WTC11 (cell line): ENCODE measurements at regions not wholly inside any gene's neighbourhood (a gene's known extent, or its start where the extent isn't known, plus 50 kb on each side); places are given as distances from the start of the nearest gene placed in this dataset.
A peak's percentile ranks its signal among the peaks of the same experiment; 100 is the strongest.

Experiments used
- ATAC-seq: fragments of 200-7000 bp; cut with Tn5 transposase; 2 replicates; pipeline ENCODE4 v1.10.0; 2021; ENCODE audit warnings: mild to moderate bottlenecking, moderate library complexity
- CTCF ChIA-PET: fragments of 300-600 bp; sonication (Branson Sonifier 250); formaldehyde crosslinking; loops from one replicate; lab custom pipeline; 2021; ENCODE audit warnings: antibody characterized with exemption; lab: Charles Lee
- POLR2A ChIA-PET: fragments of 350-600 bp; sonication (Branson Sonifier 250); formaldehyde crosslinking; loops from one replicate; lab custom pipeline; 2021; ENCODE audit warnings: antibody characterized with exemption; lab: Charles Lee
- DNase-seq: peaks from one replicate; pipeline ENCODE4 v3.0.0; 2021; ENCODE audit warnings: low spot score
- H3K27ac Mint-ChIP-seq: 2 replicates; pipeline ENCODE4 v1.8.0; 2021; ENCODE audit warnings: mixed read lengths
- H3K27me3 Mint-ChIP-seq: 2 replicates; pipeline ENCODE4 v1.8.0; 2021; ENCODE audit warnings: low read depth, mild to moderate bottlenecking, moderate library complexity, mixed read lengths
- H3K36me3 Mint-ChIP-seq: 2 replicates; pipeline ENCODE4 v1.8.0; 2021; ENCODE audit warnings: mixed read lengths
- H3K4me1 Mint-ChIP-seq: 2 replicates; pipeline ENCODE4 v1.8.0; 2022; ENCODE audit warnings: mixed read lengths
- H3K4me3 Mint-ChIP-seq: 2 replicates; pipeline ENCODE4 v1.8.0; 2021; ENCODE audit warnings: mild to moderate bottlenecking, moderate library complexity, mixed read lengths
- H3K9me3 Mint-ChIP-seq: 2 replicates; pipeline ENCODE4 v1.8.0; 2021; ENCODE audit warnings: mixed read lengths
- CBFB ChIP-seq: sonication (generic); formaldehyde crosslinking; IDR thresholded peaks from 2 replicates; pipeline ENCODE4 v1.8.1; 2022; ENCODE audit warnings: mild to moderate bottlenecking, low read depth, missing genetic modification reagents
- CREB1 ChIP-seq: sonication (generic); formaldehyde crosslinking; IDR thresholded peaks from 2 replicates; pipeline ENCODE4 v1.8.0; 2023; ENCODE audit warnings: mild to moderate bottlenecking, missing genetic modification reagents
- EMX1 ChIP-seq: fragments of 250-450 bp; sonication (Bioruptor Pico); IDR thresholded peaks from 2 replicates; pipeline ENCODE4 v1.8.0; 2021; ENCODE audit warnings: mild to moderate bottlenecking
- JAZF1 ChIP-seq: fragments of 250-450 bp; sonication (Bioruptor Pico); IDR thresholded peaks from 2 replicates; pipeline ENCODE4 v1.9.0; 2021; ENCODE audit warnings: moderate library complexity, mild to moderate bottlenecking, inconsistent platforms
- OVOL2 ChIP-seq: fragments of 250-450 bp; sonication (Bioruptor Pico); IDR thresholded peaks from 2 replicates; pipeline ENCODE4 v1.9.0; 2021; ENCODE audit warnings: mild to moderate bottlenecking, borderline replicate concordance
- TCF7 ChIP-seq: sonication (generic); formaldehyde crosslinking; IDR thresholded peaks from 2 replicates; pipeline ENCODE4 v1.8.0; 2022; ENCODE audit warnings: mild to moderate bottlenecking, low read depth, missing genetic modification reagents, moderate library complexity
- ZBTB21 ChIP-seq: sonication (generic); formaldehyde crosslinking; IDR thresholded peaks from 2 replicates; pipeline ENCODE4 v1.8.1; 2023; ENCODE audit warnings: mild to moderate bottlenecking, missing genetic modification reagents, borderline replicate concordance
- ZNF416 ChIP-seq: fragments of 250-450 bp; sonication (Bioruptor Pico); IDR thresholded peaks from 2 replicates; pipeline ENCODE4 v1.9.0; 2021; ENCODE audit warnings: mild to moderate bottlenecking, inconsistent platforms
- ZNF423 ChIP-seq: fragments of 250-450 bp; sonication (Bioruptor Pico); IDR thresholded peaks from 2 replicates; pipeline ENCODE4 v2.1.2; 2022; ENCODE audit warnings: mild to moderate bottlenecking, moderate library complexity
- TF ChIP-seq, protein P1 (sequence below): sonication (generic); formaldehyde crosslinking; IDR thresholded peaks from 2 replicates; pipeline ENCODE4 v1.8.0; 2022; ENCODE audit warnings: missing genetic modification reagents
- TF ChIP-seq, protein P2 (sequence below): fragments of 200-600 bp; IDR thresholded peaks from 2 replicates; pipeline ENCODE4 v1.8.0; 2022; ENCODE audit warnings: antibody characterized with exemption
- TF ChIP-seq, protein P3 (sequence below): fragments of 250-450 bp; sonication (Bioruptor Pico); conservative IDR thresholded peaks from 2 replicates; pipeline ENCODE4 v1.9.0; 2021; ENCODE audit warnings: mild to moderate bottlenecking
- TF ChIP-seq, protein P4 (sequence below): sonication (generic); formaldehyde crosslinking; IDR thresholded peaks from 2 replicates; pipeline ENCODE4 v1.8.1; 2022; ENCODE audit warnings: mild to moderate bottlenecking, missing genetic modification reagents, moderate library complexity, borderline replicate concordance
- TF ChIP-seq, protein P5 (sequence below): sonication (generic); formaldehyde crosslinking; IDR thresholded peaks from 2 replicates; pipeline ENCODE4 v1.8.1; 2022; ENCODE audit warnings: missing genetic modification reagents, borderline replicate concordance

DNA sequence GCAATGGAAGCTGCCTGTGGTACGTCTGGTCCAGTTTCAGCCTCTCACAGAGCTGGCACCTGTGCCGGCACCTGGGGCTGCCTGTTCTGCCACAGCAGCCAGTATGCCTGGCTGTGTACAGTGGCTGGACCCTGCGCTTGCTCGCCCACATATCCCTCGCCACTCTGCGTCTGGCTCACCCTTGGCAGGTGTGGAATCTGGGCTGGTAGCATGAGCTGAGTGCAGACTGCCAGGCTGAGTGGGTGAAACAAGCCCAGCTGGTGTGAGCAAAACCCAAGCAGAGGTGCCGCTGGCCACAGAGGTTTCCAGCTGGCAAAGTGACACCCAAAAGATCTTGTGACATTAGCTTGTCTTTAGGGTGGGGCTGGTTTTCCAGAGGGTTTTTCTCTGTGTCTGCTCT is 80.7 kb downstream of the ING1 start (continued):
- TF ChIP-seq OVOL2 (no peak), ZNF416 (no peak), CREB1 (CRISPR knock-in tag) (no peak)

DNA sequence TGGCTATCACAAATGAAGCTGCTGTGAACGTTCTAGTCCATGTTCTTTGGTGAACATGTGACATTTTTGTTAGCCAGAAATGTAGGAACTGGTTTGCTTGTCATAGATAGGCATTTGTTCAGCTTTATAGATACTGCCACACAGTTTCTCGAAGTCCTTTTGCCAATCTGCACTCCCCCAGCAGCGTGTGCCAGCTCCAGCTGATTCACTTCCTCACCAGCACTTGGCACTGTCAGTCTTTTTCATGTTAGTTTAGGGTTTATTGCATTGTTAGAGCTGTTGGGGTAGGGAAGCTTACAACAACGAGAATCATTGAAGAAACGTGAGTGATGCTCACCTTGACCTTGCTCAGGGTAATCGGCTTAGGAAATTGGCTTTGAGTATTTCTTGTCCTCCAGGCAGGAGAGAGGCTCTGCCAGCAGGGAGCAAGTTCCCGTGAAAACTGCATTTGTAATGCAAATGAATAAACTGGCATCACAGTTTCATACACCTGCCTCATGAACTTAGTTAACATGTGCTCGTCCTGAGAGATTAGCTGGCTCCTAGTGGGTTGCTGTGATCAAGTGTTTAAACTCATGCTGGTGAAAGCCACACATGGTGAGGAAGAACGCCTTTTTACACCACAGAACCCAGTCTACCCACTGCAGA is 83.9 kb downstream of the ING1 start:
- H3K4me3 Mint-ChIP-seq = no peak overlapping the region
- H3K27ac Mint-ChIP-seq = peak overlapping the region; percentile 6; the same call in 1 of the 2 replicates
- H3K4me1 Mint-ChIP-seq = peaks cover 31% of the 10 kb centered on the region
- H3K9me3 Mint-ChIP-seq = 0 out of 2 replicates have a peak, but pooled peaks cover 3% of the 10 kb centered on the region
- DNase-seq = no peak
- CTCF ChIA-PET = interaction anchor here (0.6 to 1.3 kb wide), 6 partner anchors 15 to 153 kb away, joined by 3 to 5 read pairs (median 3); no protein-coding TSS in a partner anchor
- peaks cover 19% of the 10 kb centered on the region for H3K27me3 Mint-ChIP-seq
- ATAC-seq = peak; percentile 56
- TF ChIP-seq ZBTB21 (CRISPR knock-in tag) = peak; percentile 50; the same call in 1 of the 2 replicates
- TF ChIP-seq, protein P1, sequence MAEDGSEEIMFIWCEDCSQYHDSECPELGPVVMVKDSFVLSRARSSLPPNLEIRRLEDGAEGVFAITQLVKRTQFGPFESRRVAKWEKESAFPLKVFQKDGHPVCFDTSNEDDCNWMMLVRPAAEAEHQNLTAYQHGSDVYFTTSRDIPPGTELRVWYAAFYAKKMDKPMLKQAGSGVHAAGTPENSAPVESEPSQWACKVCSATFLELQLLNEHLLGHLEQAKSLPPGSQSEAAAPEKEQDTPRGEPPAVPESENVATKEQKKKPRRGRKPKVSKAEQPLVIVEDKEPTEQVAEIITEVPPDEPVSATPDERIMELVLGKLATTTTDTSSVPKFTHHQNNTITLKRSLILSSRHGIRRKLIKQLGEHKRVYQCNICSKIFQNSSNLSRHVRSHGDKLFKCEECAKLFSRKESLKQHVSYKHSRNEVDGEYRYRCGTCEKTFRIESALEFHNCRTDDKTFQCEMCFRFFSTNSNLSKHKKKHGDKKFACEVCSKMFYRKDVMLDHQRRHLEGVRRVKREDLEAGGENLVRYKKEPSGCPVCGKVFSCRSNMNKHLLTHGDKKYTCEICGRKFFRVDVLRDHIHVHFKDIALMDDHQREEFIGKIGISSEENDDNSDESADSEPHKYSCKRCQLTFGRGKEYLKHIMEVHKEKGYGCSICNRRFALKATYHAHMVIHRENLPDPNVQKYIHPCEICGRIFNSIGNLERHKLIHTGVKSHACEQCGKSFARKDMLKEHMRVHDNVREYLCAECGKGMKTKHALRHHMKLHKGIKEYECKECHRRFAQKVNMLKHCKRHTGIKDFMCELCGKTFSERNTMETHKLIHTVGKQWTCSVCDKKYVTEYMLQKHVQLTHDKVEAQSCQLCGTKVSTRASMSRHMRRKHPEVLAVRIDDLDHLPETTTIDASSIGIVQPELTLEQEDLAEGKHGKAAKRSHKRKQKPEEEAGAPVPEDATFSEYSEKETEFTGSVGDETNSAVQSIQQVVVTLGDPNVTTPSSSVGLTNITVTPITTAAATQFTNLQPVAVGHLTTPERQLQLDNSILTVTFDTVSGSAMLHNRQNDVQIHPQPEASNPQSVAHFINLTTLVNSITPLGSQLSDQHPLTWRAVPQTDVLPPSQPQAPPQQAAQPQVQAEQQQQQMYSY (CRISPR knock-in tag) = no peak
- POLR2A ChIA-PET = no interaction called here
- H3K36me3 Mint-ChIP-seq = no peaks in the 10 kb centered on the region

DNA sequence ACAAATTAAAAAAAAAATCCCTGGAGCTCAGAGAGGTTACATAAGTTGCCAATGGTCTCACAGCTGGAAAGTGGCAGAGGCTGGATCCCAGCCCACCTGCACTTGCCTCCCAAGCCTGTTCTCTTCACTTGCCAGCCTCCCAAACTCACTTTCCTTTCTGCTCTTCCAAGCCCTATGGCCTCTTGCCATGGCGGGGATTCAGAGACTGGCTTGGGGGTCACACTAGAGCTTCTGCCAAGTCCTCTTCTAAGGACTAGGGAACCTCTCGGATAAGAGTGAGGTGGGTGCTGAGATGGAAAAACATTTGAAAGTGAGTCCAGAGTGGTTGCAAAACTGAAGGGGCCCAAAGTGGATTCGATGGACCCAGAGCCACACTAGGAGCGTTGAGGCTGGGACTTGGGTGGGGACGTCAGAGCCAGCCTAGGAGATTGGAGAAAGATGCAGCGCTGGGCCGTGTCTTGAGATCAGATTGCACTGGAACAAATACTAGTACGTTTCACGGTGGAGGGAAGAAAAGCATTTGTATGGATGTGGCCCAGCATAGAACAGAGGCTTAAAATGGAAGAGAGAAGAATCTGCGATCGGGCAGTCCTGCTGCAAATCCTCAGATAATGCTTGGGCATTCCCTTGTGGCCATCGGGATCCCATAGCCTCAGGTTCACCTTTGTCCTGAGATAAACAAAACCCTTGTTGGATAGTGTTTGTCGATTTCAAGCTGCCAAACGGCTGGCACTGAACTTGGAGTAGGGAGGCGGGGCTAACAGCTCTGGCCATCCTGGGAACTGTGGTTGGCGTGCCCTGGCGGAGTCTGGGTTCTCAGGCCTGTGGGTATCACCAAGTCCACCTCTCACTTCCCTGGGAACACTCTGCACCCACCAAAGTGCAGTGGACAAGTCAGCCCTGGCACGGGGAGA is 84.8 kb downstream of the ING1 start:
- Mint-ChIP-seq H3K4me3 (no peak overlapping the region), H3K9me3 (no peaks in the 10 kb centered on the region), H3K36me3 (no peaks in the 10 kb centered on the region), H3K27me3 (peaks cover 19% of the 10 kb centered on the region)
- ChIA-PET CTCF (interaction anchor here (1.3 kb wide), 2 partner anchors 81 to 154 kb away, joined by 3 read pairs; no protein-coding TSS in a partner anchor), POLR2A (interaction anchor here (0.6 kb wide), 2 partner anchors 14 to 83 kb away, joined by 3 to 4 read pairs; no protein-coding TSS in a partner anchor)
- DNase-seq (no peak), ATAC-seq (no peak)
- TF ChIP-seq ZNF423 (CRISPR knock-in tag) (no peak), EMX1 (CRISPR knock-in tag) (no peak)
- TF ChIP-seq, all 79 proteins: peak for 0
- Mint-ChIP-seq H3K4me1 (peaks cover 31% of the 10 kb centered on the region), H3K27ac (peak overlapping the region; percentile 1; the same call in 1 of the 2 replicates)

DNA sequence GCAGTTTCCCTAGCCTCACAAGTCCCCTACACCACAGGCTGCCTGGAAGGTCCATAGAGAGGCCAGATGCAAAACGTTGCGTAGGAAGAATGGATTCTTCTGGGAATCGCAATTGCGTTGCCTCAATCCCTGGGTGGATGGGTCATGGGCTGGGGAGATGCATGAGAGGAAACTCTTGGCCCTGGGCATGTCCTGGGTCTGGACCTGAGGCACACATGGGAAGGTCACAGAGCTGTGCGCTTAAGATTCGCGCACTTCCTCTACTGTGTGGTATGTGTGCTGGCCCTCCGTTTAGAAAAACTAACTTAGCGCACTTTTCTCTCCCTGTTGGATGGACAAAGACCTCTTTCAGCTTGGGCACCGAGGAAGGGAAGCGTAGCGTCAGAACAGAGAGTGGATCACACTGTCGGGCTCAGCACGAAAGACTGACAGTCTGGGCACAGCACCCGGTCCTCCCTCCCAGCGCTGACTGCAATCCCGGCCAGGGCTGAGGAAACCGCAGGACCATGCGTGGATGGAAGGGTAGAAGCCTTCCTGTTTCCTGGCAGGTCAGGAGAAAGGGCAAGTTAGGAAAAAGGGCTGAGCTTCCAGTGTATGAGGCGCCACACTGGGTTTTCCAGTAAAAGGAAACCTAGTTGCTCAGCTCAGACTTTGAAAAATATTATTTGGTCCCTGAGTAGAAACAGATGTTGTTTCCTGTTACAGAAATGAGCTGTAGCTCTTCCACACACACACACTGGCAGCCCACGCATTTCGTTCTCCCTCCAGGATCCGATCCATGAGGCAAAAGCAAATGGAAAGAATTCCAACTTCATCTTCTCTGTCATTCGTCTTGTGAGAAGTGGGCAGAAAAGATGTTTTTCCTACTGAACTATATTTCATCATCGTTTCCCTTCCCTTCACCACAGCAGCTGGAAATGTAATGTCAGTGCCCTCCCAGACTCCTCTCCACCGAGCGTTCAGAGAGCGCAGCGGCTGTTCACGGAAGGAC is 86.0 kb downstream of the ING1 start:
- no peak overlapping the region for H3K4me3 Mint-ChIP-seq
- CTCF ChIA-PET = interaction anchor here (1.8 to 2.8 kb wide), 2 partner anchors 17 to 155 kb away, joined by 5 to 12 read pairs; no protein-coding TSS in a partner anchor
- POLR2A ChIA-PET = interaction anchor here (0.6 kb wide), 1 partner anchor 84 kb away, joined by 4 read pairs; no protein-coding TSS in a partner anchor
- TF ChIP-seq TCF7 (CRISPR knock-in tag) (no peak), ZBTB21 (CRISPR knock-in tag) (no peak), CBFB (CRISPR knock-in tag) (no peak), JAZF1 (CRISPR knock-in tag) (no peak)
- TF ChIP-seq, protein P2, sequence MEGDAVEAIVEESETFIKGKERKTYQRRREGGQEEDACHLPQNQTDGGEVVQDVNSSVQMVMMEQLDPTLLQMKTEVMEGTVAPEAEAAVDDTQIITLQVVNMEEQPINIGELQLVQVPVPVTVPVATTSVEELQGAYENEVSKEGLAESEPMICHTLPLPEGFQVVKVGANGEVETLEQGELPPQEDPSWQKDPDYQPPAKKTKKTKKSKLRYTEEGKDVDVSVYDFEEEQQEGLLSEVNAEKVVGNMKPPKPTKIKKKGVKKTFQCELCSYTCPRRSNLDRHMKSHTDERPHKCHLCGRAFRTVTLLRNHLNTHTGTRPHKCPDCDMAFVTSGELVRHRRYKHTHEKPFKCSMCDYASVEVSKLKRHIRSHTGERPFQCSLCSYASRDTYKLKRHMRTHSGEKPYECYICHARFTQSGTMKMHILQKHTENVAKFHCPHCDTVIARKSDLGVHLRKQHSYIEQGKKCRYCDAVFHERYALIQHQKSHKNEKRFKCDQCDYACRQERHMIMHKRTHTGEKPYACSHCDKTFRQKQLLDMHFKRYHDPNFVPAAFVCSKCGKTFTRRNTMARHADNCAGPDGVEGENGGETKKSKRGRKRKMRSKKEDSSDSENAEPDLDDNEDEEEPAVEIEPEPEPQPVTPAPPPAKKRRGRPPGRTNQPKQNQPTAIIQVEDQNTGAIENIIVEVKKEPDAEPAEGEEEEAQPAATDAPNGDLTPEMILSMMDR = no peak
- TF ChIP-seq, protein P3, sequence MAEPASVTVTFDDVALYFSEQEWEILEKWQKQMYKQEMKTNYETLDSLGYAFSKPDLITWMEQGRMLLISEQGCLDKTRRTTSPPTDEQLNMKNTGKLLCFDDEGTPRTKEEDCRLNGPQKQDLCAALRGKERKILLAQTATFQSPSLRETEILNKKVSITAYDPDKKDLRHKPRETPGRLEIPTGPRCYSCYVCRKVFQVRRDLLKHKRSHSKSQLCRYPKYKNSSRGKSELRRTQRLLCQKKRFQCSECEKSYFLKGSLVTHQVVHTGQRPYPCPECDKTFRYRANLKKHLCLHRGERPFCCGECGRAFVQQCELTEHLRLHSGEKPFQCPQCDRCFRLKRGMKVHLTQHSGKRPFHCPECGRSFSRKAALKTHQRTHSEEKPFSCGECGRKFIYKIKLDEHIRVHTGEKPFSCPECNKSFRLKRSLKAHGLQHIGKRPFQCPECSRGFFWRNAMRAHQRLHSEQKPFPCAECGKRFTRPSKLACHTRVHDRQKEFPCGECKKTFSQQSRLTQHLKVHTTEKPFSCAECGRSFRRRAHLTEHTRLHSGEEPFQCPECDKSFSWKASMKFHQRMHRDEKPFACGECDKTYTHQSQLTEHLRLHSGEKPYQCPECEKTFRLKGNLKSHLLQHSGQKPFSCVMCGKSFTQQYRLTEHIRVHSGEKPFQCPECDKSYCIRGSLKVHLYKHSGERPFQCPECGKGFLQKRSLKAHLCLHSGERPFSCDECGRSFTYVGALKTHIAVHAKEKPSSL = no peak
- TF ChIP-seq, protein P4, sequence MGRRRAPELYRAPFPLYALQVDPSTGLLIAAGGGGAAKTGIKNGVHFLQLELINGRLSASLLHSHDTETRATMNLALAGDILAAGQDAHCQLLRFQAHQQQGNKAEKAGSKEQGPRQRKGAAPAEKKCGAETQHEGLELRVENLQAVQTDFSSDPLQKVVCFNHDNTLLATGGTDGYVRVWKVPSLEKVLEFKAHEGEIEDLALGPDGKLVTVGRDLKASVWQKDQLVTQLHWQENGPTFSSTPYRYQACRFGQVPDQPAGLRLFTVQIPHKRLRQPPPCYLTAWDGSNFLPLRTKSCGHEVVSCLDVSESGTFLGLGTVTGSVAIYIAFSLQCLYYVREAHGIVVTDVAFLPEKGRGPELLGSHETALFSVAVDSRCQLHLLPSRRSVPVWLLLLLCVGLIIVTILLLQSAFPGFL = no peak
- TF ChIP-seq, protein P5, sequence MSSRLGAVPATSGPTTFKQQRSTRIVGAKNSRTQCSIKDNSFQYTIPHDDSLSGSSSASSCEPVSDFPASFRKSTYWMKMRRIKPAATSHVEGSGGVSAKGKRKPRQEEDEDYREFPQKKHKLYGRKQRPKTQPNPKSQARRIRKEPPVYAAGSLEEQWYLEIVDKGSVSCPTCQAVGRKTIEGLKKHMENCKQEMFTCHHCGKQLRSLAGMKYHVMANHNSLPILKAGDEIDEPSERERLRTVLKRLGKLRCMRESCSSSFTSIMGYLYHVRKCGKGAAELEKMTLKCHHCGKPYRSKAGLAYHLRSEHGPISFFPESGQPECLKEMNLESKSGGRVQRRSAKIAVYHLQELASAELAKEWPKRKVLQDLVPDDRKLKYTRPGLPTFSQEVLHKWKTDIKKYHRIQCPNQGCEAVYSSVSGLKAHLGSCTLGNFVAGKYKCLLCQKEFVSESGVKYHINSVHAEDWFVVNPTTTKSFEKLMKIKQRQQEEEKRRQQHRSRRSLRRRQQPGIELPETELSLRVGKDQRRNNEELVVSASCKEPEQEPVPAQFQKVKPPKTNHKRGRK (CRISPR knock-in tag) = no peak

More for the DNA sequence above, 86.0 kb downstream of the ING1 start:
- ATAC-seq (no peak), DNase-seq (no peak)
- Mint-ChIP-seq H3K27ac (no peak overlapping the region), H3K4me1 (peaks cover 30% of the 10 kb centered on the region), H3K36me3 (no peaks in the 10 kb centered on the region), H3K9me3 (no peaks in the 10 kb centered on the region), H3K27me3 (peaks cover 19% of the 10 kb centered on the region)
